WTC11 (cell line): ENCODE measurements at regions not wholly inside any gene's neighbourhood (a gene's known extent, or its start where the extent isn't known, plus 50 kb on each side); places are given as distances from the start of the nearest gene placed in this dataset.

Experiments
- ATAC-seq: fragments of 200-7000 bp; cut with Tn5 transposase; 2 replicates; pipeline ENCODE4 v1.10.0; 2021; ENCODE audit warnings: mild to moderate bottlenecking, moderate library complexity
- CTCF ChIA-PET: fragments of 300-600 bp; sonication (Branson Sonifier 250); formaldehyde crosslinking; loops from one replicate; lab custom pipeline; 2021; ENCODE audit warnings: antibody characterized with exemption; lab: Charles Lee
- POLR2A ChIA-PET: fragments of 350-600 bp; sonication (Branson Sonifier 250); formaldehyde crosslinking; loops from one replicate; lab custom pipeline; 2021; ENCODE audit warnings: antibody characterized with exemption; lab: Charles Lee
- DNase-seq: peaks from one replicate; pipeline ENCODE4 v3.0.0; 2021; ENCODE audit warnings: low spot score
- H3K27ac Mint-ChIP-seq: 2 replicates; pipeline ENCODE4 v1.8.0; 2021; ENCODE audit warnings: mixed read lengths
- H3K27me3 Mint-ChIP-seq: 2 replicates; pipeline ENCODE4 v1.8.0; 2021; ENCODE audit warnings: low read depth, mild to moderate bottlenecking, moderate library complexity, mixed read lengths
- H3K36me3 Mint-ChIP-seq: 2 replicates; pipeline ENCODE4 v1.8.0; 2021; ENCODE audit warnings: mixed read lengths
- H3K4me1 Mint-ChIP-seq: 2 replicates; pipeline ENCODE4 v1.8.0; 2022; ENCODE audit warnings: mixed read lengths
- H3K4me3 Mint-ChIP-seq: 2 replicates; pipeline ENCODE4 v1.8.0; 2021; ENCODE audit warnings: mild to moderate bottlenecking, moderate library complexity, mixed read lengths
- H3K9me3 Mint-ChIP-seq: 2 replicates; pipeline ENCODE4 v1.8.0; 2021; ENCODE audit warnings: mixed read lengths
- AFF4 ChIP-seq: sonication (generic); formaldehyde crosslinking; IDR thresholded peaks from 2 replicates; pipeline ENCODE4 v1.8.1; 2023; ENCODE audit warnings: mild to moderate bottlenecking, missing genetic modification reagents, borderline replicate concordance
- CREB1 ChIP-seq: sonication (generic); formaldehyde crosslinking; IDR thresholded peaks from 2 replicates; pipeline ENCODE4 v1.8.0; 2023; ENCODE audit warnings: mild to moderate bottlenecking, missing genetic modification reagents
- CREM ChIP-seq: sonication (generic); formaldehyde crosslinking; IDR thresholded peaks from 2 replicates; pipeline ENCODE4 v1.8.1; 2022; ENCODE audit warnings: mild to moderate bottlenecking, missing genetic modification reagents, moderate library complexity
- ERG ChIP-seq: fragments of 250-450 bp; sonication (Bioruptor Pico); IDR thresholded peaks from 2 replicates; pipeline ENCODE4 v1.8.0; 2021; ENCODE audit warnings: mild to moderate bottlenecking
- GABPB1 ChIP-seq: sonication (generic); formaldehyde crosslinking; IDR thresholded peaks from 2 replicates; pipeline ENCODE4 v1.8.1; 2023; ENCODE audit warnings: mild to moderate bottlenecking, missing genetic modification reagents
- IRF1 ChIP-seq: sonication (generic); formaldehyde crosslinking; IDR thresholded peaks from 2 replicates; pipeline ENCODE4 v1.8.0; 2023; ENCODE audit warnings: missing genetic modification reagents
- KAT7 ChIP-seq: sonication (generic); formaldehyde crosslinking; IDR thresholded peaks from 2 replicates; pipeline ENCODE4 v1.8.1; 2023; ENCODE audit warnings: missing genetic modification reagents, mild to moderate bottlenecking, borderline replicate concordance
- NFYB ChIP-seq: sonication (generic); formaldehyde crosslinking; conservative IDR thresholded peaks from 2 replicates; pipeline ENCODE4 v1.8.0; 2022; ENCODE audit warnings: low read depth, missing genetic modification reagents
- OVOL2 ChIP-seq: fragments of 250-450 bp; sonication (Bioruptor Pico); IDR thresholded peaks from 2 replicates; pipeline ENCODE4 v1.9.0; 2021; ENCODE audit warnings: mild to moderate bottlenecking, borderline replicate concordance
- SMAD4 ChIP-seq: sonication (generic); formaldehyde crosslinking; IDR thresholded peaks from 2 replicates; pipeline ENCODE4 v1.8.0; 2022; ENCODE audit warnings: mild to moderate bottlenecking, missing genetic modification reagents
- ZBTB21 ChIP-seq: sonication (generic); formaldehyde crosslinking; IDR thresholded peaks from 2 replicates; pipeline ENCODE4 v1.8.1; 2023; ENCODE audit warnings: mild to moderate bottlenecking, missing genetic modification reagents, borderline replicate concordance
- ZMAT4 ChIP-seq: fragments of 250-450 bp; sonication (Bioruptor Pico); IDR thresholded peaks from 2 replicates; pipeline ENCODE4 v1.9.0; 2021; ENCODE audit warnings: mild to moderate bottlenecking
- ZNF121 ChIP-seq: sonication (generic); formaldehyde crosslinking; IDR thresholded peaks from 2 replicates; pipeline ENCODE4 v1.8.0; 2023; ENCODE audit warnings: missing genetic modification reagents
- ZNF219 ChIP-seq: sonication (generic); formaldehyde crosslinking; IDR thresholded peaks from 2 replicates; pipeline ENCODE4 v1.8.0; 2023; ENCODE audit warnings: missing genetic modification reagents, mild to moderate bottlenecking, borderline replicate concordance
- ZNF232 ChIP-seq: sonication (generic); formaldehyde crosslinking; IDR thresholded peaks from 2 replicates; pipeline ENCODE4 v1.8.0; 2022; ENCODE audit warnings: mild to moderate bottlenecking, missing genetic modification reagents
- ZNF416 ChIP-seq: fragments of 250-450 bp; sonication (Bioruptor Pico); IDR thresholded peaks from 2 replicates; pipeline ENCODE4 v1.9.0; 2021; ENCODE audit warnings: mild to moderate bottlenecking, inconsistent platforms
- ZNF425 ChIP-seq: fragments of 250-450 bp; sonication (Bioruptor Pico); conservative IDR thresholded peaks from 2 replicates; pipeline ENCODE4 v1.9.0; 2021; ENCODE audit warnings: mild to moderate bottlenecking
- ZNF532 ChIP-seq: fragments of 250-450 bp; sonication (Bioruptor Pico); IDR thresholded peaks from 2 replicates; pipeline ENCODE4 v1.9.0; 2021; ENCODE audit warnings: mild to moderate bottlenecking, borderline replicate concordance
- ZNF671 ChIP-seq: fragments of 250-450 bp; sonication (Bioruptor Pico); IDR thresholded peaks from 2 replicates; pipeline ENCODE4 v1.8.0; 2021; ENCODE audit warnings: mild to moderate bottlenecking
- ZSCAN18 ChIP-seq: fragments of 250-450 bp; sonication (Bioruptor Pico); IDR thresholded peaks from 2 replicates; pipeline ENCODE4 v2.1.2; 2022; ENCODE audit warnings: mild to moderate bottlenecking, moderate library complexity

GRCh38 chr1:209104646-209105045, 478.9 kb upstream of the CAMK1G start:
- Mint-ChIP-seq H3K9me3 (peaks cover 16% of the 10 kb centered on the region), H3K36me3 (peaks cover 4% of the 10 kb centered on the region; the same call in 1 of the 2 replicates), H3K27ac (no peak overlapping the region), H3K27me3 (no peaks in the 10 kb centered on the region; the same call in 1 of the 2 replicates), H3K4me3 (no peak overlapping the region), H3K4me1 (peaks cover 32% of the 10 kb centered on the region)
- TF ChIP-seq ZNF416 (CRISPR knock-in tag): no peak
- no peak for TF ChIP-seq CREM
- no peak for TF ChIP-seq NFYB
- TF ChIP-seq ZNF532 (CRISPR knock-in tag): no peak
- TF ChIP-seq AFF4 (CRISPR knock-in tag): no peak
- TF ChIP-seq ERG: no peak
- TF ChIP-seq KAT7 (CRISPR knock-in tag): no peak
- TF ChIP-seq ZSCAN18 (CRISPR knock-in tag): no peak
- no peak for TF ChIP-seq OVOL2 (CRISPR knock-in tag)
- TF ChIP-seq CREB1: no peak
- no peak for TF ChIP-seq ZNF219 (CRISPR knock-in tag)
- no peak for TF ChIP-seq ZNF121
- TF ChIP-seq ZBTB21 (CRISPR knock-in tag): no peak
- ATAC-seq (no peak), DNase-seq (no peak)
- POLR2A ChIA-PET: no interaction called here
- CTCF ChIA-PET: interaction anchor here (0.6 to 1.1 kb wide), 2 partner anchors 99 to 144 kb away, joined by 4 read pairs; no protein-coding TSS in a partner anchor

GRCh38 chr1:209105701-209106100, 477.8 kb upstream of the CAMK1G start:
- Mint-ChIP-seq H3K27me3 (no peaks in the 10 kb centered on the region; the same call in 1 of the 2 replicates), H3K4me3 (no peak overlapping the region), H3K36me3 (peaks cover 4% of the 10 kb centered on the region; the same call in 1 of the 2 replicates), H3K4me1 (peaks cover 37% of the 10 kb centered on the region), H3K9me3 (peaks cover 16% of the 10 kb centered on the region), H3K27ac (no peak overlapping the region)
- ATAC-seq (no peak), DNase-seq (no peak)
- ChIA-PET CTCF (interaction anchor here (1.2 to 1.3 kb wide), 3 partner anchors 10 to 143 kb away, joined by 3 to 5 read pairs (median 3); no protein-coding TSS in a partner anchor), POLR2A (no interaction called here)
- TF ChIP-seq KAT7 (CRISPR knock-in tag): no peak
- no peak for TF ChIP-seq ZMAT4 (CRISPR knock-in tag)
- no peak for TF ChIP-seq ZNF425
- no peak for TF ChIP-seq GABPB1 (CRISPR knock-in tag)
- TF ChIP-seq ZSCAN18 (CRISPR knock-in tag): no peak
- no peak for TF ChIP-seq ZNF671
- TF ChIP-seq ZNF121: no peak
- no peak for TF ChIP-seq SMAD4
- TF ChIP-seq IRF1 (CRISPR knock-in tag): no peak
- no peak for TF ChIP-seq ZNF232 (CRISPR knock-in tag)
